ENCODE measurements at regions not wholly inside any gene's neighbourhood (a gene's known extent, or its start where the extent isn't known, plus 50 kb on each side); places are given as distances from the start of the nearest gene placed in this dataset.

GRCh38 chr4:130335417-130336194, 1239.7 kb downstream of the C4orf33 start:
- H3K27me3 ChIP-seq: no peaks in the 10 kb centered on the region
- no peak for TF ChIP-seq CTCF (IDR thresholded peaks at IDR 0.05)
- H3K9me3 ChIP-seq: no peaks in the 10 kb centered on the region
- DNase-seq: no peak
- no peak overlapping the region for H3K27ac ChIP-seq
- H3K36me3 ChIP-seq: no peaks in the 10 kb centered on the region
- intact Hi-C loops (cut with DNase I; ENCODE audit: low total_unique reads): no loop called here
- H3K4me1 ChIP-seq: no peaks in the 10 kb centered on the region
- no peak overlapping the region for H3K4me3 ChIP-seq

GRCh38 chr4:130336585-130337217, 1240.7 kb downstream of the C4orf33 start:
- no peak overlapping the region for H3K27ac ChIP-seq

GRCh38 chr4:130338851-130339250, 1242.9 kb downstream of the C4orf33 start:
- peaks cover 0 to 2% of the 10 kb centered on the region in 2 donors for H3K27me3 ChIP-seq
- no peak for DNase-seq
- no peaks in the 10 kb centered on the region for H3K36me3 ChIP-seq
- TF ChIP-seq CTCF (IDR thresholded peaks at IDR 0.05): no peak
- H3K4me3 ChIP-seq: no peak overlapping the region
- H3K4me1 ChIP-seq: no peaks in the 10 kb centered on the region
- no peaks in the 10 kb centered on the region for H3K9me3 ChIP-seq
- no peak overlapping the region for H3K27ac ChIP-seq
- intact Hi-C loops (cut with DNase I; ENCODE audit: low total_unique reads): no loop called here

More at GRCh38 chr4:130336585-130337217, 1240.7 kb downstream of the C4orf33 start:
- Histone ChIP-seq H3K4me1 (no peaks in the 10 kb centered on the region), H3K4me3 (no peak overlapping the region), H3K27me3 (no peaks in the 10 kb centered on the region), H3K36me3 (no peaks in the 10 kb centered on the region), H3K9me3 (no peaks in the 10 kb centered on the region)
- DNase-seq: no peak
- peak in 1 of 2 experiments; percentile 19 for TF ChIP-seq CTCF (IDR thresholded peaks at IDR 0.05)
- intact Hi-C loops (cut with DNase I; ENCODE audit: low total_unique reads): no loop called here

- TF ChIP-seq CTCF (IDR thresholded peaks at IDR 0.05): no peak
- Histone ChIP-seq H3K27me3 (no peaks in the 10 kb centered on the region), H3K4me3 (no peak overlapping the region), H3K36me3 (no peaks in the 10 kb centered on the region), H3K4me1 (no peaks in the 10 kb centered on the region), H3K27ac (no peak overlapping the region), H3K9me3 (no peaks in the 10 kb centered on the region)
- DNase-seq: no peak
- intact Hi-C loops (cut with DNase I; ENCODE audit: low total_unique reads): no loop called here
Observed at GRCh38 chr4:130349745-130350144, 1253.8 kb downstream of the C4orf33 start.

GRCh38 chr4:130356873-130357272, 1260.9 kb downstream of the C4orf33 start:
- Histone ChIP-seq H3K36me3 (no peaks in the 10 kb centered on the region), H3K4me3 (no peak overlapping the region), H3K27me3 (no peaks in the 10 kb centered on the region), H3K4me1 (no peaks in the 10 kb centered on the region), H3K9me3 (no peaks in the 10 kb centered on the region), H3K27ac (no peak overlapping the region)
- no peak for TF ChIP-seq CTCF (IDR thresholded peaks at IDR 0.05)
- intact Hi-C loops (cut with DNase I; ENCODE audit: low total_unique reads): no loop called here
- no peak for DNase-seq
